ENCODE measurements at regions not wholly inside any gene's neighbourhood (a gene's known extent, or its start where the extent isn't known, plus 50 kb on each side); places are given as distances from the start of the nearest gene placed in this dataset.

DNA sequence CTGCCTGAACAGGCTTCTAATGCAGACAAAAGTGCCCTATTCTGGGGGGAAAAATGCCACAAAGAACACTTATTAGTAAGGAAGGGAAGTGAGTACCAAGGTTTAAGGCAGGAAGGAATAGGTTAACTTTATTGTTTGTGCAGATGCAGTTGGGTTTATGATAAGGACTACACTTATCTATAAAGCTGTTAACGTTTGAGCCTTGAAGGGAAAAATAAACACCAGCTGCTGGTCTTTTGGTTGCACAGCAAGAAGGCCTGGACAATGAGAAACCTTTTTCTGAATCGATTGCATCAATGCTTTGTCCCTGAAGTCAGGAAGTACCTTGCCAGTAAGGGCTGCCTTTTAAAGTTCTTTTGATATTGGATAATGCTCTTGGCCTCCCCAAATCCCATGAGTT, 407.8 kb downstream of the ATP23 start:
- no peak for TF ChIP-seq USF1 (IDR thresholded peaks at IDR 0.05)
- no peak for TF ChIP-seq ZBTB7A (IDR thresholded peaks at IDR 0.05; ENCODE audit: low read depth)
- TF ChIP-seq TCF12 (IDR thresholded peaks at IDR 0.05; ENCODE audit: low read depth): no peak
- no peak for TF ChIP-seq RAD21 (IDR thresholded peaks at IDR 0.05; ENCODE audit: low read depth)
- no peak for TF ChIP-seq TEAD4 (IDR thresholded peaks at IDR 0.05)
- no peak for TF ChIP-seq EGR1 (IDR thresholded peaks at IDR 0.05)
- TF ChIP-seq, protein P1, sequence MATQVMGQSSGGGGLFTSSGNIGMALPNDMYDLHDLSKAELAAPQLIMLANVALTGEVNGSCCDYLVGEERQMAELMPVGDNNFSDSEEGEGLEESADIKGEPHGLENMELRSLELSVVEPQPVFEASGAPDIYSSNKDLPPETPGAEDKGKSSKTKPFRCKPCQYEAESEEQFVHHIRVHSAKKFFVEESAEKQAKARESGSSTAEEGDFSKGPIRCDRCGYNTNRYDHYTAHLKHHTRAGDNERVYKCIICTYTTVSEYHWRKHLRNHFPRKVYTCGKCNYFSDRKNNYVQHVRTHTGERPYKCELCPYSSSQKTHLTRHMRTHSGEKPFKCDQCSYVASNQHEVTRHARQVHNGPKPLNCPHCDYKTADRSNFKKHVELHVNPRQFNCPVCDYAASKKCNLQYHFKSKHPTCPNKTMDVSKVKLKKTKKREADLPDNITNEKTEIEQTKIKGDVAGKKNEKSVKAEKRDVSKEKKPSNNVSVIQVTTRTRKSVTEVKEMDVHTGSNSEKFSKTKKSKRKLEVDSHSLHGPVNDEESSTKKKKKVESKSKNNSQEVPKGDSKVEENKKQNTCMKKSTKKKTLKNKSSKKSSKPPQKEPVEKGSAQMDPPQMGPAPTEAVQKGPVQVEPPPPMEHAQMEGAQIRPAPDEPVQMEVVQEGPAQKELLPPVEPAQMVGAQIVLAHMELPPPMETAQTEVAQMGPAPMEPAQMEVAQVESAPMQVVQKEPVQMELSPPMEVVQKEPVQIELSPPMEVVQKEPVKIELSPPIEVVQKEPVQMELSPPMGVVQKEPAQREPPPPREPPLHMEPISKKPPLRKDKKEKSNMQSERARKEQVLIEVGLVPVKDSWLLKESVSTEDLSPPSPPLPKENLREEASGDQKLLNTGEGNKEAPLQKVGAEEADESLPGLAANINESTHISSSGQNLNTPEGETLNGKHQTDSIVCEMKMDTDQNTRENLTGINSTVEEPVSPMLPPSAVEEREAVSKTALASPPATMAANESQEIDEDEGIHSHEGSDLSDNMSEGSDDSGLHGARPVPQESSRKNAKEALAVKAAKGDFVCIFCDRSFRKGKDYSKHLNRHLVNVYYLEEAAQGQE (IDR thresholded peaks at IDR 0.05; ENCODE audit: low read depth): no peak
- TF ChIP-seq CREB1 (IDR thresholded peaks at IDR 0.05; ENCODE audit: low read depth): no peak
- no peak for TF ChIP-seq TAF1 (IDR thresholded peaks at IDR 0.05; ENCODE audit: low read depth)
- TF ChIP-seq CEBPB (IDR thresholded peaks at IDR 0.05): no peak
- no peak for TF ChIP-seq NFIC (IDR thresholded peaks at IDR 0.05)
- TF ChIP-seq FOXM1 (IDR thresholded peaks at IDR 0.05; ENCODE audit: borderline replicate concordance, low read depth): no peak
- no peak for TF ChIP-seq YY1 (IDR thresholded peaks at IDR 0.05; ENCODE audit: low read depth)
- TF ChIP-seq, protein P2, sequence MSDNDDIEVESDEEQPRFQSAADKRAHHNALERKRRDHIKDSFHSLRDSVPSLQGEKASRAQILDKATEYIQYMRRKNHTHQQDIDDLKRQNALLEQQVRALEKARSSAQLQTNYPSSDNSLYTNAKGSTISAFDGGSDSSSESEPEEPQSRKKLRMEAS (IDR thresholded peaks at IDR 0.05): no peak
- TF ChIP-seq EP300 (IDR thresholded peaks at IDR 0.05; ENCODE audit: borderline replicate concordance): no peak

- no peak for TF ChIP-seq EGR1 (IDR thresholded peaks at IDR 0.05)
- no peak for TF ChIP-seq TEAD4 (IDR thresholded peaks at IDR 0.05)
- no peak for TF ChIP-seq YY1 (IDR thresholded peaks at IDR 0.05; ENCODE audit: low read depth)
- TF ChIP-seq NFIC (IDR thresholded peaks at IDR 0.05): no peak
- TF ChIP-seq CREB1 (IDR thresholded peaks at IDR 0.05; ENCODE audit: low read depth): no peak
- TF ChIP-seq EP300 (IDR thresholded peaks at IDR 0.05; ENCODE audit: borderline replicate concordance): no peak
- TF ChIP-seq TAF1 (IDR thresholded peaks at IDR 0.05; ENCODE audit: low read depth): no peak
- TF ChIP-seq, protein P2 (IDR thresholded peaks at IDR 0.05): no peak
- TF ChIP-seq FOXM1 (IDR thresholded peaks at IDR 0.05; ENCODE audit: borderline replicate concordance, low read depth): no peak
- no peak for TF ChIP-seq USF1 (IDR thresholded peaks at IDR 0.05)
- TF ChIP-seq, protein P1 (IDR thresholded peaks at IDR 0.05; ENCODE audit: low read depth): no peak
- no peak for TF ChIP-seq TCF12 (IDR thresholded peaks at IDR 0.05; ENCODE audit: low read depth)
- no peak for TF ChIP-seq RAD21 (IDR thresholded peaks at IDR 0.05; ENCODE audit: low read depth)
Measured at GRCh38 chr12:58356794-58357193, 415.4 kb downstream of the ATP23 start.

DNA sequence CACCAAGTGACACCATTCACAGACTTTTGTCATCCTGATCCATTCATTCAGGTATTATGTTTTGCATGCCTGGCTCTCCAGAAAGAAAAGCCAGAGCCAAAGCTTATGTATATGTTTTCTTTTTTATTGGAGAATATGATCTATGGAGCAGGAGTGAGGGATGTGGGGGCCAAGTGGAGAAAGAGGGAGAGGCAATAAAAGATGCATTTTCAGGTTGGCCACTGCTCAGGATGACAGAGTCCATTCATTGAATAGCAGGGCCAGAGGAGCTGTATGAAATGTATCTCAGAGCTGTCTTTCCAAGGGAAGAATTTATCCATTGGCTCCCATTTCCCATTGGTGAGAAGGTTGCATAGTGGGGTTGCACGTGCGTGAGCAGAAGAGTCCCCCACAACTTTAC, 416.1 kb downstream of the ATP23 start:
- TF ChIP-seq CEBPB (IDR thresholded peaks at IDR 0.05) (no peak), FOXM1 (IDR thresholded peaks at IDR 0.05; ENCODE audit: borderline replicate concordance, low read depth) (no peak), NFIC (IDR thresholded peaks at IDR 0.05) (no peak), EP300 (IDR thresholded peaks at IDR 0.05; ENCODE audit: borderline replicate concordance) (no peak), ZBTB7A (IDR thresholded peaks at IDR 0.05; ENCODE audit: low read depth) (no peak), RAD21 (IDR thresholded peaks at IDR 0.05; ENCODE audit: low read depth) (no peak), TAF1 (IDR thresholded peaks at IDR 0.05; ENCODE audit: low read depth) (no peak), USF1 (IDR thresholded peaks at IDR 0.05) (no peak), TEAD4 (IDR thresholded peaks at IDR 0.05) (no peak), TCF12 (IDR thresholded peaks at IDR 0.05; ENCODE audit: low read depth) (no peak), YY1 (IDR thresholded peaks at IDR 0.05; ENCODE audit: low read depth) (no peak), CREB1 (IDR thresholded peaks at IDR 0.05; ENCODE audit: low read depth) (no peak), EGR1 (IDR thresholded peaks at IDR 0.05) (no peak)
- TF ChIP-seq, protein P2 (IDR thresholded peaks at IDR 0.05): no peak
- TF ChIP-seq, protein P1 (IDR thresholded peaks at IDR 0.05; ENCODE audit: low read depth): no peak

Measured in Ishikawa (cell line).